Endothelial cell of umbilical vein (primary cell): ENCODE measurements at regions not wholly inside any gene's neighbourhood (a gene's known extent, or its start where the extent isn't known, plus 50 kb on each side); places are given as distances from the start of the nearest gene placed in this dataset.

ENCODE experiments used
- BruUV-seq: library from RNA; stranded (reverse); fragments of 400-500 nt; replicated peaks from 2 replicates; lab custom pipeline; 2021; lab: Mats Ljungman, UMichigan
- CTCF ChIA-PET: fragments of 300-600, 350-600 bp; sonication (Branson Sonifier 250); formaldehyde crosslinking; loops from one replicate; lab custom pipeline; 2021; ENCODE audit warnings: antibody characterized with exemption, inconsistent platforms; lab: Charles Lee
- POLR2A ChIA-PET: fragments of 300-600, 350-600 bp; sonication (Branson Sonifier 250); formaldehyde crosslinking; loops from one replicate; lab custom pipeline; 2021; ENCODE audit warnings: antibody characterized with exemption, inconsistent platforms; lab: Charles Lee
- DNase-seq: peaks from one replicate; pipeline ENCODE4 v3.0.0-alpha.2; 2011; ENCODE audit warnings: low read depth, low spot score
- FAIRE-seq: peaks from 2 replicates; lab custom pipeline; 2011; peaks lifted over from hg19 to GRCh38; lab: Jason Lieb, UNC
- H2AFZ ChIP-seq: 2 replicates; pipeline ENCODE4 v1.6.0; 2012; ENCODE audit warnings: low read depth, low read length, control low read depth, inconsistent platforms
- H3K27ac ChIP-seq: 2 replicates; pipeline ENCODE4 v1.5.1; 2011; ENCODE audit warnings: low read depth, mild to moderate bottlenecking, control low read depth, low read length, moderate library complexity; ENCODE audit not compliant: insufficient read depth
- H3K27me3 ChIP-seq, 2 experiments: 2 replicates each; pipeline versions ENCODE4 v1.6.0 to v1.6.1; 2011; ENCODE audit warnings: low read length in 2 of 2, mixed read lengths in 1 of 2; ENCODE audit not compliant: control insufficient read depth in 2 of 2, insufficient read depth in 2 of 2
- H3K36me3 ChIP-seq, 2 experiments: 2 replicates in 1 of 2; 3 replicates in 1 of 2; pipeline ENCODE4 v1.5.1; 2011; ENCODE audit warnings: low read length in 2 of 2, mild to moderate bottlenecking in 1 of 2, moderate library complexity in 1 of 2; ENCODE audit not compliant: control insufficient read depth in 2 of 2, insufficient read depth in 2 of 2; ENCODE audit errors: extremely low read depth in 1 of 2
- H3K4me1 ChIP-seq: 3 replicates; pipeline ENCODE4 v1.5.1; 2011; ENCODE audit warnings: mild to moderate bottlenecking, low read length; ENCODE audit not compliant: control insufficient read depth, insufficient read depth; ENCODE audit errors: extremely low read depth
- H3K4me2 ChIP-seq: 2 replicates; pipeline ENCODE4 v1.6.1; 2011; ENCODE audit warnings: low read length, control low read depth, mixed read lengths; ENCODE audit not compliant: insufficient read depth
- H3K4me3 ChIP-seq, 3 experiments: fragments of 200-600 bp in 1 of 3; sonication (generic), shearing (Covaris generic) in 1 of 3; replicated peaks in 1 of 3; 2 replicates each; pipeline ENCODE4 v1.5.1; 2011 to 2016; ENCODE audit warnings: control low read depth in 3 of 3, low read length in 3 of 3, mild to moderate bottlenecking in 2 of 3, inconsistent platforms in 1 of 3, low read depth in 1 of 3, moderate library complexity in 1 of 3; ENCODE audit not compliant: insufficient read depth in 1 of 3
- H3K79me2 ChIP-seq: 2 replicates; pipeline ENCODE4 v1.6.0; 2012; ENCODE audit warnings: low read length, inconsistent platforms; ENCODE audit not compliant: control insufficient read depth, insufficient read depth
- H3K9ac ChIP-seq: replicated peaks from 2 replicates; pipeline ENCODE3; 2011; ENCODE audit warnings: low read length, control low read depth; ENCODE audit not compliant: insufficient read depth; ENCODE audit errors: extremely low read depth
- H3K9me1 ChIP-seq: replicated peaks from 3 replicates; pipeline ENCODE4 v1.6.0; 2011; ENCODE audit warnings: mild to moderate bottlenecking, low read length; ENCODE audit not compliant: control insufficient read depth, insufficient read depth; ENCODE audit errors: extremely low read depth
- H3K9me3 ChIP-seq: replicated peaks from 2 replicates; pipeline ENCODE4 v1.5.1; 2012; ENCODE audit warnings: low read length, inconsistent platforms; ENCODE audit not compliant: control insufficient read depth, insufficient read depth
- H4K20me1 ChIP-seq: replicated peaks from 2 replicates; pipeline ENCODE3; 2011; ENCODE audit warnings: mild to moderate bottlenecking, low read length; ENCODE audit not compliant: control insufficient read depth, insufficient read depth; ENCODE audit errors: extremely low read depth
- EZH2 ChIP-seq: IDR thresholded peaks from 2 replicates; pipeline ENCODE4 v1.6.1; 2012; ENCODE audit warnings: borderline replicate concordance, low read depth, mild to moderate bottlenecking, moderate library complexity, low read length, inconsistent platforms; ENCODE audit not compliant: severe bottlenecking
- FOS ChIP-seq: IDR thresholded peaks from 2 replicates; pipeline ENCODE4 v1.6.1; 2011; ENCODE audit warnings: mild to moderate bottlenecking, low read length, moderate library complexity, borderline replicate concordance; ENCODE audit not compliant: insufficient read depth
- GATA2 ChIP-seq: IDR thresholded peaks from 2 replicates; pipeline ENCODE4 v1.7.0; 2011; ENCODE audit warnings: low read depth, mild to moderate bottlenecking, moderate library complexity, mixed read lengths, low read length; ENCODE audit not compliant: insufficient read length, insufficient read depth
- JUN ChIP-seq: IDR thresholded peaks from 2 replicates; pipeline ENCODE4 v1.6.1; 2011; ENCODE audit warnings: borderline replicate concordance, low read depth; ENCODE audit not compliant: insufficient read length, insufficient read depth
- MYC ChIP-seq: IDR thresholded peaks from one replicate; pipeline ENCODE4 v1.6.1; 2011; ENCODE audit warnings: mild to moderate bottlenecking, low read depth, low read length
- POLR2A ChIP-seq: IDR thresholded peaks from 2 replicates; pipeline ENCODE4 v1.6.1; 2012; ENCODE audit warnings: low read depth, mild to moderate bottlenecking, control low read depth, low read length
- dilution Hi-C: fragments of 300-500 bp; cut with MboI; formaldehyde crosslinking; loops from one replicate; pipeline ENCODE4 v1.15.0; 2019; ENCODE audit warnings: low sequenced_read_pairs; ENCODE audit not compliant: extremely low pct_ligation_motif_present
- intact Hi-C: fragments of 100-400 bp; cut with micrococcal nuclease; formaldehyde crosslinking; loops from one replicate; pipeline ENCODE4 v1.10.0; 2022
- TF ChIP-seq, protein P1 (sequence below), 2 donors: IDR thresholded peaks; 1 replicate in 1 of 2; 2 replicates in 1 of 2; pipeline ENCODE4 v1.5.1; 2011; ENCODE audit warnings: low read length in 2 of 2, mild to moderate bottlenecking in 2 of 2, moderate library complexity in 2 of 2, control low read depth in 1 of 2, inconsistent platforms in 1 of 2, low read depth in 1 of 2; ENCODE audit not compliant: insufficient read depth in 1 of 2; ENCODE audit errors: extremely low read depth in 1 of 2
- TF ChIP-seq, protein P2 (sequence below): IDR thresholded peaks from 2 replicates; pipeline ENCODE4 v1.6.1; 2011; ENCODE audit not compliant: insufficient read depth, insufficient read length

GRCh38 chr22:27201741-27202140 is 544.4 kb downstream of the MIAT start:
- Histone ChIP-seq H3K79me2 (no peaks in the 10 kb centered on the region), H3K27me3 (no peaks in the 10 kb centered on the region), H3K27ac (no peak overlapping the region), H3K9me3 (no peaks in the 10 kb centered on the region), H3K9ac (no peak overlapping the region), H3K4me3 (no peak overlapping the region), H3K4me2 (no peak overlapping the region), H4K20me1 (no peaks in the 10 kb centered on the region), H3K4me1 (peaks cover 12% of the 10 kb centered on the region), H3K36me3 (no peaks in the 10 kb centered on the region), H2AFZ (no peak overlapping the region), H3K9me1 (no peaks in the 10 kb centered on the region)
- TF ChIP-seq POLR2A (no peak), MYC (no peak), FOS (no peak), EZH2 (no peak), JUN (no peak), GATA2 (no peak)
- TF ChIP-seq, protein P1, sequence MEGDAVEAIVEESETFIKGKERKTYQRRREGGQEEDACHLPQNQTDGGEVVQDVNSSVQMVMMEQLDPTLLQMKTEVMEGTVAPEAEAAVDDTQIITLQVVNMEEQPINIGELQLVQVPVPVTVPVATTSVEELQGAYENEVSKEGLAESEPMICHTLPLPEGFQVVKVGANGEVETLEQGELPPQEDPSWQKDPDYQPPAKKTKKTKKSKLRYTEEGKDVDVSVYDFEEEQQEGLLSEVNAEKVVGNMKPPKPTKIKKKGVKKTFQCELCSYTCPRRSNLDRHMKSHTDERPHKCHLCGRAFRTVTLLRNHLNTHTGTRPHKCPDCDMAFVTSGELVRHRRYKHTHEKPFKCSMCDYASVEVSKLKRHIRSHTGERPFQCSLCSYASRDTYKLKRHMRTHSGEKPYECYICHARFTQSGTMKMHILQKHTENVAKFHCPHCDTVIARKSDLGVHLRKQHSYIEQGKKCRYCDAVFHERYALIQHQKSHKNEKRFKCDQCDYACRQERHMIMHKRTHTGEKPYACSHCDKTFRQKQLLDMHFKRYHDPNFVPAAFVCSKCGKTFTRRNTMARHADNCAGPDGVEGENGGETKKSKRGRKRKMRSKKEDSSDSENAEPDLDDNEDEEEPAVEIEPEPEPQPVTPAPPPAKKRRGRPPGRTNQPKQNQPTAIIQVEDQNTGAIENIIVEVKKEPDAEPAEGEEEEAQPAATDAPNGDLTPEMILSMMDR (IDR thresholded peaks at IDR 0.05; ENCODE audit: extremely low read depth in 1 of 2, insufficient read depth in 1 of 2, low read depth in 1 of 2, low read length in 2 of 2), result no peak
- TF ChIP-seq, protein P2, sequence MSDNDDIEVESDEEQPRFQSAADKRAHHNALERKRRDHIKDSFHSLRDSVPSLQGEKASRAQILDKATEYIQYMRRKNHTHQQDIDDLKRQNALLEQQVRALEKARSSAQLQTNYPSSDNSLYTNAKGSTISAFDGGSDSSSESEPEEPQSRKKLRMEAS, result no peak
- ChIA-PET POLR2A (no interaction called here), CTCF (no interaction called here)
- dilution Hi-C loops, result no loop called here
- no peak for DNase-seq
- intact Hi-C loops, result loop anchor here (1.0 to 2.0 kb wide), 3 partner anchors 38 to 85 kb away; no protein-coding TSS in a partner anchor
- no peak for FAIRE-seq
- no TSS peak for BruUV-seq
